MV-4-11 (cell line): ENCODE measurements at regions not wholly inside any gene's neighbourhood (a gene's known extent, or its start where the extent isn't known, plus 50 kb on each side); places are given as distances from the start of the nearest gene placed in this dataset.

Source experiments
- DNase-seq: peaks from one replicate; lab custom pipeline; 2025; lab: John Stamatoyannopoulos, UW

DNA sequence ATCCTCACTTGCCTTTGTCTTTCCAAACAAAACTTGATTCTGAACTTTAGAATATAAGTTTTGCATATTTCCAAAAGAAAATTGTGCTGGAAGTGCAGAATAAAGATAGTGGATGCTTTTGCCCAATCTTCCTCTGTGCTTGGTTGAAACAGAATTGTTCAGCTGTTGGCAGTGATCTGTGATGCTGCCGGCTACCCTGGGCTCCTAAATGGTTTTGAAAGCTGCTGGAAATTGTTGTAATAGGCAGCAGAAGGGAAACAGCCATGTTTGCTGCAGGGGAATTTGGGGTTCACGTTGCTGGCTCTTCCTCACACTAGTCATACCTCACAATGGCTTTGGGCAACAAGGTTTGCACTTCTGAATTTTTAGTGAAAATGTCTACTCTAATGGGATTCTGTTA lies 398.0 kb downstream of the RAPGEF2 start:
- no peak for DNase-seq

- no peak for DNase-seq
Measured at GRCh38 chr4:159503236-159504008, 400.5 kb downstream of the RAPGEF2 start.

DNA sequence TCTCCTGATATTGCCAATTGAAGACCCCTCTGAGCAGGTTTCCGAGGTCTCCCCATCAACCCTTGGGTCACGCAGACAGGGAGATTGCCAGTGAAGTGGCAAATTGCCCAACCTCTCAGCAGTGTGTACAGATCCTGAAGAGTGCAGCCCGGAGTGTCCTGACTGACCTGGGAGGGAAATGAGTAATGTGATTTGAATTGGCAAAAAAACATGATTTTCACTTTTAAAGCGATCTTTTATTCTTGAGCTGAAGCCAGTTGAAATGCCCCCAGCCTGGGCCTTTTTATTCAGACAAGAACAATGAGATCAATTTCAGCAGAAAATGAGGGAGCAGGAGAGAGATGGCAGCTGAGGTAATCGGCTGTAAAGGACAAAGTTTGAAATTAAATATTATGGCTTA lies 401.8 kb downstream of the RAPGEF2 start:
- DNase-seq = no peak

DNA sequence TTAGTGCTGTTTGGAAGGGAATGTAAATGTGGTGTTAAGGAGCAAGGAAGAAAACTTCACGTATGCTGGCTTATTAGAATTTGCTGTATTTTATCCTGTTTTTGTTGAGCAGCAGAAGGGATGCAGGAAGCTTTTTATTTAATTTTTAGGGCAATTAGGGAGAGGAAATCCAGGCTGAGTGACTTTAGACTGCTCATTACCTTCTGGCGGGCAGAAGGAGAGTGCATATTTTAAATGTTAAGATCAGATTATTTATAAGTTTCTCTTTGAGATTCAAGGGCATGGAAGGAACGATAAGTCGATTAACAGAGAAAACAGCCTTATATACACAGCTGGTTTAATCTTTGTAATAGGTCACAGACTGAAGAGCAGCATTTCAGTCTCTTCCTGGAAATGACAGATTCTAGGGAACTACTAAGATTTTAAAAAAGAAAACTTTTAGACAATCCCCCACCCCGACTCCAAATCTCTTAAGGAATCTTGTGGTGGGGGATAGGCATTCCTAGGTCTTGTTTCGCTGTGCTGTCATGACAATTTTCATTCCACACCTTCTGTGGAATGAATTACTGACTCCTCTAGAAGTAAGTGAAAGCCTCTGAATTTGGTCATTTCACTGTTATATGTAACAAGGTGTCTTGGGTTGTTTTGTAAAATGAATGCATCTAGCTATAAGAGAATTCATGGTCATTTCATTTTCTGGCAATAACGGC lies 402.5 kb downstream of the RAPGEF2 start:
- DNase-seq = no peak

DNA sequence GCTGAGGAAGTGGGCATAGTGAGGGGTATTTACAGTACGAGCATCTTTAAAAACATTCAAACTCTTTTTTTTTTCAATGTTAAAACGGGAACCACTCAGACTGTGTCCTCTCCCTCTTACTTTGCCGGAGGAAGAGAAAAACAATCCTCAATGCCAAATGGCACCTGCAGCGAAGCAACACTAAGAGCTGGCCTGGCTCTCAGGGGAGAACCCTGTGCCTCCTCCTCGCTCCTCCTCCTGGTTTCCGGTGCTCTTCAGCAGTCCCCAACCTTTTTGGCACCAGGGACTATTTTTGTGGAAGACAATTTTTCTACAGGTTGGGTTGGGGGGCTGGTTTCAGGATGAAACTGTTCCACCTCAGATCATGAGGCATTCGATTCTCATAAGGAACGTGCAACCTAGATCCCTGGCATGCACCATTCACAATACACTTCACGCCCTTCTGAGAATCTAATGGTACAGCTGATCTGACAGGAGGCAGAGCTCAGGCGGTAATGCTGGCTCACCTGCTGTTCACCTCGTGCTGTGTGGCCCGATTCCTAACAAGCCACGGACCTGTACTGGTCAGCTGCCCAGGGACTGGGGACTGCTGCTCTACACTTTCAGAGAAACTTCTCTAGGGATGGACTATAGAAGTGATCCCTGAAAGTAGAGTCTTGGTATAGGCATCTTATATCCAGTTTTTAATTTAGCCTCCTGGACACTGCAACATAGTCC lies 404.1 kb downstream of the RAPGEF2 start:
- no peak for DNase-seq

- DNase-seq = no peak
Measured at GRCh38 chr4:159508917-159509500, 406.1 kb downstream of the RAPGEF2 start.

DNA sequence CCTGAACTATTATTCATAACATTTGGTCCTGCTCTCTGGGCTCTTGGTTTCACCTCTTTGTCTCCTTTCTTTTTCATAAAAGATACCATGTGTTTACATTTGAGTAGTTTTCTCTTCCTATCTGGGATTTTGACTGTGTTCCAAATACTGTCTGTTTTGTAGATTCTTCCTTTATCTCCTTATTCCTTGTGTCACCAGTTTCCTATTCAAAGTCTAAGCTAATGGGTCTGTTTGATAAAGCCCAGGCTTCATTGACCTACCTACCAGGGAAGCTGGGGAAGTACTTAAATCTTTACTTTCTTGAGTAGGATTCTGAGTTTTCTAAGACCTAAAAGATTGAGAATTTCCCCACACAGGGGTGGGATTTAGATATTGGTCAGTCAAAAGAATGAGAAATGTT lies 409.5 kb downstream of the RAPGEF2 start:
- DNase-seq = no peak

DNA sequence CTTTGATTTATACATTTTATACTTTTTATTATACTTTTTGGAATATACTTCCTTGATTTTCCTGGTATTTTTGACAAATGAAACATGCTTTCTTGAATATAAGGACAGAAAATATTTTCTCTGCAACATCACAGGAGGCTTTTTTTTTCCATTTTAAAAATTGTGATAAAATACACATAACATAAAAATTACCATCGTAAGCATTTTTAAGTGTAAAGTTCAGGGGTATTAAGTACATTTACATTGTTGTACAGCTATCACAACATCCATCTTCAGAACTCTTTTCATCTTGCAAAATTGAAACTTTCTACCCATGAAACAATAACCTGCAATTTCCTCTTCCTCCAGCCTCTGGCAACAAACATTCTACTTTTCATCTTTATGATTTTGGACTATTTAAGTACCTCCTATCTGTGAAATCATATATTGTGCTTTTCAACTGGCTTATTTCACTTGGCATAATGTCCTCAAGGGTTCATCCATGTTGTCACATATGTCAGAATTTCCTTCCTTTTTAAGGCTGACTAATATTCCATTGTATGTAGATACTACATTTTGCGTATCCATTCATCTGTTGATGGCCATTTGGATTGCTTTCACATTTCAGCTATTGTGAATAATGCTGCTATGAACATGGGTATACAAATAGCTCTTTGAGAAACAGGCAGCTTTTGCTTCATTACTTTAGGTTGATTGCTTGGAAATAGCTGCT lies 412.6 kb downstream of the RAPGEF2 start:
- no peak for DNase-seq

GRCh38 chr4:159516556-159517140 lies 413.8 kb downstream of the RAPGEF2 start:
- DNase-seq = no peak

- no peak for DNase-seq
Measured at GRCh38 chr4:159520074-159520473, 417.2 kb downstream of the RAPGEF2 start.

DNA sequence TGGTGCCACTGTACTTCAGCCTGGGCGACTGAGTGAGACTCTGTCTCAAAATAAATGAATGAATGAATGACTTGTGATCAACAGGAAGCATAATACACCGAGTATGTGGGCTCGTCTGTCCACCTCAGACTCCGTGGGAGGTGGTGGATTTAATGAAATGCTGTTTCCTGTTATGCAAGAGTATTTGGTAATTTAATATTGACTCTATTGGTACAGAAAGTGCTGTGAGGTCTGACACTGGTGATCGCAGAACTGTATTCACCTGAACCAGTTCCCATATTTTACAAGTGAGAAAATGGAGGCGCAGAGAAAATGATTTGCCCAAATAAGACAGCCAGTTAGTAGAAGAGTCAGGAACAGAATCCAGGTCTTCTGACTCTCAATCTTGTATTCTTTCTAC lies 423.3 kb downstream of the RAPGEF2 start:
- DNase-seq = no peak

- DNase-seq = no peak
Measured at GRCh38 chr4:159534655-159535054, 431.8 kb downstream of the RAPGEF2 start.

DNA sequence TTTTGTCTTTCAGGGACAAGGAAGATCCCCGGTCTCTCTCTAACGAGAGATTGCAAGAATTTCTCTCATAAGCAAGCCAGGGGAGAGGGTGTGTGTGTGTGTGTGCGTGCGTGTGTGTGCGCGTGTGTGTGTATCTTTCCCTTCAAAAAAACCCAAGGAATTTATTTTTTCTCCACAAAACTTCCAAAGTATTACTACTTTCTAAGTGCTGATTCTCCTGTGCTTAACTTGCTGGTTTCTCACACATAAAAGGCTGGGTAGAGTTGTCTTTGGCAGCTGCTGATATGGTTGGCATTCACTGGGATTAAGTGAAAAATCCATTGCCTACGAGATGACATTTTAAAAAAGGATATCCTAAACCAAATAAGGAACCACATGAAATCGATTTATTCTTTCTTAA lies 435.7 kb downstream of the RAPGEF2 start:
- no peak for DNase-seq

DNA sequence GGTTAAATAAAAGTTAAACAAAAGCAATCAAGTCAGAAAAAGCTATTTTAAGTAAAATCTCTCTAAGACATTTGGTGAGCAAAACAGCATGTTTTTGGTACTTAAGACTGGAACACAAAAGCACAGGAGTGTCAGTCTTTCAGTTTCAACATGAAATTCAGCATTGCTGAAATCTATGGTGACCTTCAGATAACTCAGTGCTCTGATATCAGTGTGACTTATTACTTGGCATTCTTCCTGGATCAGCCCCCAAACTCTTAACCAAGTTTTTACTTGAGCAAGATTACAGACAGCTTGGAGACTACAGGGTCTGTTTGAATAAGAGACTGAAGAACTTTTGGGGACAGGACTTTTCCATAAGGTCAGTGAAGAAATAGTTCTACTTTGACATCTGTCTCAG lies 437.2 kb downstream of the RAPGEF2 start:
- no peak for DNase-seq

DNA sequence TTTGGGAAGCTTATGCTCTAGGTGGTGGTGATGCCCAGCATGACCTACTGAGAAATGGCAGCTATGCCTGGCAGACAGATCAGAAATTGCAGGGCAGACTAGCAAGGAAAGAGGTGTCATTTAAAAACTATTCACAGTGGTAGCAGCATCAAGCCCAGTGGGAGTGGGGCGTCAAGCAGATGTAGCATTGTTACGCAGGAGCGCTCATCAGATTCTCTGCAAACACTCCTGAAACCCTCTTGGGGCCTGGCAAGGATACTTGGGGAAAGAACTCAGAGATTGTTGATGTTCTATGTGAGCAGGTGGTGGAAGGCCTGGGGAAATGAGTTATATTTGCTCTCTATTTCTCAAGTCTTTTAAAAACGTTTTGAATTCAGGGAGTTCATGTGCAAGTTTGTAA lies 437.6 kb downstream of the RAPGEF2 start:
- DNase-seq = no peak

- no peak for DNase-seq
Measured at GRCh38 chr4:159541143-159541542, 438.3 kb downstream of the RAPGEF2 start.

GRCh38 chr4:159542296-159542695 lies 439.4 kb downstream of the RAPGEF2 start:
- no peak for DNase-seq

DNA sequence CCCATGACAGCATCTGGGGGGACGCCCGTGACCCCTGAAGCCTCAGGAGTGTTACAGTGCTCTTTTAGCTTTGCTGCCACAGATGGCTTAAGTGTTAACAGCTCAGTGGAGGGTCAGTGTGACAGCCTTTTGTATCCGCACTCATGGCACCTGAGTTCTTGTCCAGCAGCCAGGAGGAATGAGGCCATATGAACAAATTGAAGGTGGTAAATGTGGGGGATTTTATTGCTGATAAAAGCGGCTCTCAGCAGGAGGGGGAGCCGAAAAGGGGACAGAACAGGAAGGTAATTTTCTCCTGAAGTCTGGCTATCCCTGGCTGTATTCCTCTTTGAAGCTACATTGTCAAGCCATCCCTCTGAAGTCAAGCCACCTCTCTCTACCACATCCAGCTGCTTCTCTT lies 441.0 kb downstream of the RAPGEF2 start:
- DNase-seq = no peak

DNA sequence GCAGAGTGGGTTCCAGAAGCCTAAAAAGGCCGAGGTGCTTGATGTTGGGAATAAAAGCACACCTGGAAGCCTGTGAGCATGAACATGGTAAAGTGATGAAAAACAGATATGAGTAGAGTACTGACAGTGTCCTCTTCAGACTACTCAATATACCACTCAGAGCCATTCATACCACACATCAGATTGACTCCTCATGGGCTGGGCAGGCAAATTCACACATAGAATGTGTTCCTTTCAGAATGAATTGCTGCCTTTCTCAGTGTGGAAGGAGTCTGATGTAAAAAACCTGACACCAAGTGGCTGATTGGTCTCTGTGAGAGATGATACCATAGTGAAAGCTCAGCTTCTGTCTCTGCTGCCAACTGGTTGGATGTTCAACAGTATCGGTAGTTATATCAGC lies 442.7 kb downstream of the RAPGEF2 start:
- DNase-seq = no peak

DNA sequence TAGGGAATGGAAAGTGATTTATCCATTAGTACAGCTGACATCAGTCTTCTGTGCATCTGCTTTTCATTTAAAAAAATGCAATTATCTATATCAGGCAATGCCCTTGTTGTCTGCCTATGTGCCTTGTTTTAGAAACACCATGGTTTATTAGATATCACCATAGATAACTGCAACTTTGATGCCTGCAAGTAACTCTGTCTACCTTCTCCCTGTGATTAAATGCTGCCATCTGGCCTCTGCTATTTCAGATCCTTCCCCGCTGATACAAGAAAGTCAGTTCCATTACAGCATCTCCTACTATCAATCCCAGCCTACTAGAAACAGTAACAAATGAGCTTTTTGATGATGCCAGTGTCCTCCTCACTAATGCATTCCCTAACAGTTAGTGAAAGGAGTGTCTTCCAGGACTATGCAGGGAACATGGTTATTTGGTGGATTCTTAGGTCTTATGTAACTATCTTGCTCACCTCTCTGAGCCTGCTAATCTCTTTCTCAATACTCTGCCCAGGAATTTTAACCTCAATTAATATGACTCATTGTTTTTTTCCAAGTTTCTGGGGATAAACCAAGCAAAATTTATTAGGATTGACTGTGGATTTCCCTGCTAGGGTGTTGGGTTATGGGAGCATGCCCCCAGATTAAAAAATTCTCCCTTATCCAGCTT lies 444.9 kb downstream of the RAPGEF2 start:
- no peak for DNase-seq

- no peak for DNase-seq
Measured at GRCh38 chr4:159549098-159549518, 446.2 kb downstream of the RAPGEF2 start.
